K562 (cell line): ENCODE measurements at regions not wholly inside any gene's neighbourhood (a gene's known extent, or its start where the extent isn't known, plus 50 kb on each side); places are given as distances from the start of the nearest gene placed in this dataset.

ENCODE experiments used
- ATF2 ChIP-seq: sonication (generic); formaldehyde crosslinking; IDR thresholded peaks from 2 replicates; pipeline ENCODE4 v1.8.1; 2022; ENCODE audit warnings: missing genetic modification reagents
- CREB3L1 ChIP-seq: fragments of 450-650 bp; IDR thresholded peaks from 2 replicates; pipeline ENCODE4 v1.6.1; 2014; ENCODE audit warnings: low read depth, mild to moderate bottlenecking, moderate library complexity, borderline replicate concordance
- CTBP1 ChIP-seq: fragments of 450-650 bp; IDR thresholded peaks from 2 replicates; pipeline ENCODE4 v1.6.1; 2016; ENCODE audit warnings: borderline replicate concordance
- E4F1 ChIP-seq: fragments of 250-450 bp; sonication (Bioruptor Pico); IDR thresholded peaks from 2 replicates; pipeline ENCODE4 v1.5.0; 2021; ENCODE audit warnings: mild to moderate bottlenecking, borderline replicate concordance
- EWSR1 ChIP-seq: fragments of 450-650 bp; IDR thresholded peaks from 2 replicates; pipeline ENCODE4 v1.6.1; 2018; ENCODE audit warnings: borderline replicate concordance, mild to moderate bottlenecking, low read depth, moderate library complexity; ENCODE audit not compliant: partially characterized antibody
- EZH2 ChIP-seq: IDR thresholded peaks from 2 replicates; pipeline ENCODE4 v1.6.1; 2012; ENCODE audit warnings: low read depth, mild to moderate bottlenecking, inconsistent platforms, low read length, borderline replicate concordance
- HEY1 ChIP-seq: fragments of 250-450 bp; sonication (Bioruptor Pico); IDR thresholded peaks from 2 replicates; pipeline ENCODE4 v1.5.0; 2020; ENCODE audit warnings: mild to moderate bottlenecking, moderate library complexity, borderline replicate concordance
- ILF3 ChIP-seq: fragments of 450-650 bp; IDR thresholded peaks from 2 replicates; pipeline ENCODE4 v1.6.1; 2018; ENCODE audit warnings: antibody characterized with exemption, mild to moderate bottlenecking, moderate library complexity, borderline replicate concordance
- KAT2B ChIP-seq: IDR thresholded peaks from one replicate; pipeline ENCODE4 v1.6.1; 2012; ENCODE audit warnings: low read depth, mild to moderate bottlenecking, control low read depth, inconsistent platforms, low read length, moderate library complexity
- TEAD1 ChIP-seq, 2 experiments: fragments of 450-650 bp in 1 of 2; sonication (generic) in 1 of 2; formaldehyde crosslinking; IDR thresholded peaks; 2 replicates each; pipeline versions ENCODE4 v1.4.0 to v1.8.0; 2020 to 2022; ENCODE audit warnings: mild to moderate bottlenecking in 2 of 2, missing genetic modification reagents in 1 of 2
- TRIM24 ChIP-seq, 2 experiments: fragments of 450-650 bp; IDR thresholded peaks; 2 replicates each; pipeline ENCODE4 v1.6.1; 2016
- ZBTB11 ChIP-seq, 3 experiments: fragments of 200-800 bp in 1 of 3; fragments of 250-450 bp in 1 of 3; fragments of 450-650 bp in 1 of 3; sonication (Bioruptor Pico) in 1 of 3; sonication (Bioruptor generic) in 1 of 3; formaldehyde crosslinking in 1 of 3; IDR thresholded peaks; 2 replicates each; pipeline versions ENCODE4 v1.6.1 to v1.8.0; 2016 to 2022; ENCODE audit warnings: mild to moderate bottlenecking in 2 of 3, missing genetic modification characterization in 2 of 3, missing compliant biosample characterization in 1 of 3, moderate library complexity in 1 of 3
- ZNF263 ChIP-seq: sonication (generic); formaldehyde crosslinking; IDR thresholded peaks from 2 replicates; pipeline ENCODE4 v1.8.0; 2022; ENCODE audit warnings: mild to moderate bottlenecking, missing genetic modification reagents, borderline replicate concordance
- ZNF280A ChIP-seq: fragments of 450-650 bp; IDR thresholded peaks from 2 replicates; pipeline ENCODE4 v1.6.1; 2018; ENCODE audit warnings: mild to moderate bottlenecking, low read depth; ENCODE audit not compliant: partially characterized antibody

- TF ChIP-seq KAT2B: no peak
- peak; percentile 40; the same call in 1 of the 2 replicates for TF ChIP-seq CREB3L1
- no peak for TF ChIP-seq EWSR1
- no peak for TF ChIP-seq ZNF263
- TF ChIP-seq ILF3: 0 out of 2 replicates have a peak, but pooled peaks have one; percentile 31
- peak in 1 of 3 experiments; percentile 80; a peak in 2 of 6 replicates for TF ChIP-seq ZBTB11 (CRISPR knock-in tag; IDR thresholded peaks at IDR 0.05)
- TF ChIP-seq TRIM24 (IDR thresholded peaks at IDR 0.05): peak; percentile 92
- no peak for TF ChIP-seq ZNF280A
- TF ChIP-seq CTBP1: peak; percentile 89
- TF ChIP-seq EZH2: no peak
- no peak for TF ChIP-seq E4F1 (CRISPR knock-in tag)
- TF ChIP-seq TEAD1 (CRISPR knock-in tag; IDR thresholded peaks at IDR 0.05): peak; percentile 60 to 79; a peak in 2 of 4 replicates
- TF ChIP-seq ATF2 (CRISPR knock-in tag): no peak
- peak; percentile 56; the same call in 1 of the 2 replicates for TF ChIP-seq HEY1
Measured at GRCh38 chr2:11941201-11942177, 195.1 kb downstream of the LPIN1 start (continued).
